ENCODE measurements at regions not wholly inside any gene's neighbourhood (a gene's known extent, or its start where the extent isn't known, plus 50 kb on each side); places are given as distances from the start of the nearest gene placed in this dataset.

GRCh38 chr7:69149804-69150782, 448.2 kb upstream of the AUTS2 start:
- DNase-seq (ENCODE audit: low spot score in 2 of 2) = no peak
- H3K27me3 ChIP-seq = no peaks in the 10 kb centered on the region
- TF ChIP-seq CTCF (IDR thresholded peaks at IDR 0.05) = no peak
- H3K9me3 ChIP-seq = no peaks in the 10 kb centered on the region
- no peaks in the 10 kb centered on the region for H3K4me1 ChIP-seq
- intact Hi-C loops (cut with DNase I) = no loop called here
- H3K36me3 ChIP-seq = no peaks in the 10 kb centered on the region
- H3K4me3 ChIP-seq = no peak overlapping the region
- no peak overlapping the region for H3K27ac ChIP-seq

- H3K4me1 ChIP-seq = no peaks in the 10 kb centered on the region
- H3K9me3 ChIP-seq = no peaks in the 10 kb centered on the region
- no peak overlapping the region for H3K4me3 ChIP-seq
- no peak overlapping the region for H3K27ac ChIP-seq
- H3K27me3 ChIP-seq = no peaks in the 10 kb centered on the region
- no peaks in the 10 kb centered on the region for H3K36me3 ChIP-seq
- TF ChIP-seq CTCF (IDR thresholded peaks at IDR 0.05) = no peak
- intact Hi-C loops (cut with DNase I) = no loop called here
- no peak for DNase-seq (ENCODE audit: low spot score in 2 of 2)
These were observed 435.9 kb upstream of the AUTS2 start for GRCh38 chr7:69162326-69162725.

GRCh38 chr7:69162931-69163670, 435.2 kb upstream of the AUTS2 start:
- no peak overlapping the region for H3K27ac ChIP-seq

GRCh38 chr7:69166979-69167516, 431.2 kb upstream of the AUTS2 start:
- intact Hi-C loops (cut with DNase I) = no loop called here
- Histone ChIP-seq H3K27ac (no peak overlapping the region), H3K9me3 (no peaks in the 10 kb centered on the region), H3K36me3 (no peaks in the 10 kb centered on the region), H3K4me1 (no peaks in the 10 kb centered on the region), H3K27me3 (no peaks in the 10 kb centered on the region), H3K4me3 (no peak overlapping the region)
- no peak for DNase-seq (ENCODE audit: low spot score in 2 of 2)
- no peak for TF ChIP-seq CTCF (IDR thresholded peaks at IDR 0.05)

More at GRCh38 chr7:69162931-69163670, 435.2 kb upstream of the AUTS2 start:
- TF ChIP-seq CTCF (IDR thresholded peaks at IDR 0.05) = no peak
- H3K36me3 ChIP-seq = no peaks in the 10 kb centered on the region
- H3K27me3 ChIP-seq = no peaks in the 10 kb centered on the region
- intact Hi-C loops (cut with DNase I) = no loop called here
- DNase-seq (ENCODE audit: low spot score in 2 of 2) = no peak
- no peak overlapping the region for H3K4me3 ChIP-seq
- no peaks in the 10 kb centered on the region for H3K4me1 ChIP-seq
- no peaks in the 10 kb centered on the region for H3K9me3 ChIP-seq

- TF ChIP-seq CTCF (IDR thresholded peaks at IDR 0.05) = no peak
- Histone ChIP-seq H3K27ac (no peak overlapping the region), H3K36me3 (no peaks in the 10 kb centered on the region), H3K4me3 (no peak overlapping the region), H3K27me3 (no peaks in the 10 kb centered on the region), H3K9me3 (no peaks in the 10 kb centered on the region), H3K4me1 (no peaks in the 10 kb centered on the region)
- intact Hi-C loops (cut with DNase I) = no loop called here
- DNase-seq (ENCODE audit: low spot score in 2 of 2) = no peak
These were observed 428.9 kb upstream of the AUTS2 start for GRCh38 chr7:69169386-69169785.
